SKM-1 treated with dmso at 0.1 percent for 144 hours (cell line): ENCODE measurements at regions not wholly inside any gene's neighbourhood (a gene's known extent, or its start where the extent isn't known, plus 50 kb on each side); places are given as distances from the start of the nearest gene placed in this dataset.

Experiments used
- DNase-seq: peaks from one replicate; lab custom pipeline; 2025; ENCODE audit not compliant: unreplicated experiment; lab: John Stamatoyannopoulos, UW

GRCh38 chr7:24510759-24511158 is 62.5 kb upstream of the PALS2 start:
- DNase-seq, result no peak

DNA sequence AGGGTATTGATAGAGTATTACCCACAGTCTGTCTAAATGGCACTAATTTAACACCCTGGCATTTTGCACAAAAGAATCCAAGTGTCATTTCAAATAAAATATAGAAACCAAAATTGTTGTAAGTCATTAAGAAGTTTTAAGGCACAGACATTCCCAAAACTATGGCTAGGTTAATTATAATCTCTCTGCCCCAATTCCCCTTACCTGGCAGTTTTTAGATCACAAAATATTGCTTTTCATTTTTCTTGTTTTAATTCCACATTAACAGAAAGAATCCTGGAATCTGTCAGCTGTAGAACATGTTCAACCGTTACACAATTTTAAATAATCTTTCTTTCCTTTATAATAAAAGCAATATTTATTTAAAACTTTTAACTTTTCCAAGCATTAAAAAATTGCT is 56.1 kb upstream of the PALS2 start:
- no peak for DNase-seq

- DNase-seq, result no peak
Observed at GRCh38 chr7:24521917-24522623, 51.2 kb upstream of the PALS2 start.
